Mammary epithelial cell (primary cell): ENCODE measurements at regions not wholly inside any gene's neighbourhood (a gene's known extent, or its start where the extent isn't known, plus 50 kb on each side); places are given as distances from the start of the nearest gene placed in this dataset.

Experiments
- CTCF ChIP-seq, 2 donors: IDR thresholded peaks in 1 of 2; conservative IDR thresholded peaks in 1 of 2; 2 replicates each; pipeline ENCODE4 v1.5.1; 2011 to 2012; ENCODE audit warnings: inconsistent platforms in 2 of 2, low read length in 2 of 2, mild to moderate bottlenecking in 2 of 2, control low read depth in 1 of 2, low read depth in 1 of 2; ENCODE audit not compliant: insufficient read depth in 1 of 2; ENCODE audit errors: extremely low read depth in 1 of 2
- EZH2 ChIP-seq: IDR thresholded peaks from 2 replicates; pipeline ENCODE4 v1.6.1; 2012; ENCODE audit warnings: low read length, inconsistent platforms, borderline replicate concordance

- TF ChIP-seq CTCF (conservative IDR thresholded peaks at IDR 0.05 in 1 of 2, IDR thresholded peaks at IDR 0.05 in 1 of 2; ENCODE audit: extremely low read depth in 1 of 2, insufficient read depth in 1 of 2, low read depth in 1 of 2, low read length in 2 of 2) (no peak), EZH2 (no peak)
Observed at GRCh38 chr17:77843896-77844295, 114.6 kb upstream of the TNRC6C start.
